Mononuclear cell (primary cell): ENCODE measurements at regions not wholly inside any gene's neighbourhood (a gene's known extent, or its start where the extent isn't known, plus 50 kb on each side); places are given as distances from the start of the nearest gene placed in this dataset.
"Not testable (repeated sequence)": the region's sequence is repeated elsewhere in the genome, so short reads cannot be mapped to it uniquely, and the experiment has no call there.

Experiments used
- H3K27me3 ChIP-seq: 2 replicates; pipeline ENCODE4 v1.6.0; 2011; ENCODE audit warnings: low read length, control low read depth; ENCODE audit not compliant: insufficient read depth
- H3K4me1 ChIP-seq: 2 replicates; pipeline ENCODE4 v1.5.1; 2011; ENCODE audit warnings: mild to moderate bottlenecking, low read length, control low read depth; ENCODE audit not compliant: insufficient read depth
- H3K4me3 ChIP-seq: 2 replicates; pipeline ENCODE4 v1.5.1; 2011; ENCODE audit warnings: mild to moderate bottlenecking, low read length, moderate library complexity
- H3K9me3 ChIP-seq: 2 replicates; pipeline ENCODE4 v1.5.1; 2011; ENCODE audit warnings: low read depth, mild to moderate bottlenecking, control low read depth, low read length

DNA sequence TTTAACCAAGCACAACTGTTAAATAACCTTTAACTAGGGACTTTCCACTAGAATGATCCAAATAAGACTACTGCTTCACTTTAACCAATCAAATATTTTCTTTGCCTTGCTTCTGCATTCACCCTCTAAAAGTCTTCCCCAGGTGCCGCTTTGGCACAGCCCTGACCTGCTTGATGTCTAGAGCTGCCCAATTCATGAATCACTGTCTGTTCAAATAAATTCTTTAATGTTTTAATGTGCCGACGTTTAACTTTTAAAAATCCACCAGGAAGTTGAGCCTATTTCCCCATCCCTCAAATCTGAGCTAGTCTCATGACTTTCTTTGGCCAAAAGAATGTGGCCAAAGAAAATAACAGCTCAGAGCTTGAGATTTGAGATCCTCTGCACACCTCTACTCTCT is 277.8 kb upstream of the SOX9 start:
- no peaks in the 10 kb centered on the region for H3K4me1 ChIP-seq
- no peaks in the 10 kb centered on the region for H3K27me3 ChIP-seq
- no peaks in the 10 kb centered on the region for H3K9me3 ChIP-seq
- no peak overlapping the region for H3K4me3 ChIP-seq

DNA sequence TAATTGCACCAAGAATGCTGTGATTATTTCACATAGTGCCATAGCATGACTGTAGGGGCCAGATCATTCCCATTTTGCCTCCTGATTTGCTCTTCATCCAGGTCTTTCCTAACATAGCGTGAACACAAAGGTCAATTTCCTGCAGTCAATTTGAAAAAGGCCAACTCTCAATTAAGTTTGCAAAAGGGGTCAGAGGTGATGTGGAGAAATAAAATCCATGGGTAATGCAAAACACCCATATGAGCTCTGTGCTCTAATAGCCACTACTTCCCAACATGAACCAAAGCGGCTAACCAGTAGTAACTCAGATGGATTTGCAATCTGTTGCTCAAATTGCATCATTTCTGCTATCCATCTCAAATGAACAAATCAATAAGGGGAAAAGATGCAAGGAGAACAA is 275.5 kb upstream of the SOX9 start:
- no peaks in the 10 kb centered on the region for H3K27me3 ChIP-seq
- no peaks in the 10 kb centered on the region for H3K9me3 ChIP-seq
- H3K4me3 ChIP-seq, result no peak overlapping the region
- no peaks in the 10 kb centered on the region for H3K4me1 ChIP-seq

DNA sequence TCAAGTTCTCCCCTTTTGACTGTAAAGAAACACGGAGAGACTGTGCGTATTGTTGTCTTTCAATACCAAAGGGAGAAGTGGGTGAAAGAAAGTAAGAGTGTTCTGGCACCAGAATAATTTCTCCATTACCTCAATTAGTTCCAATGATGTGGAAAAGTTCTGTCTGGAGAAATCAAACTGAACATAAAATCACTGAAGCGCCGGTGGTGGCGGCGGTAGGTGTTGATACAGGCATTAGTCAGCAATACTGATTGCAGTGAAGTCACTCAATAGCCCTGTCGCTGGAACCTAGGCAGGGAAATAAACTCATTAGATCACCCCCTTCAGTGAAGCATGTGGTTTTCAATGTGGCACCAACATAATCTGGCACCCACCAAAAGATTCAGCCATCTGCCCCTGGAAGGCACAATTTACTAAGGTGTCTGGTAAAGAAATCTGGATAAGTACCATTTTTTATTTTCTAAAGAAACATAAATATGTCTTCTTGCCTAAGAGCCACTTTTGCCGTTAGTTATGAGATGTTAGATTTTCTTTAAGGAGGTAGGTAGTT is 274.2 kb upstream of the SOX9 start:
- Histone ChIP-seq H3K27me3 (no peaks in the 10 kb centered on the region), H3K4me1 (no peaks in the 10 kb centered on the region), H3K9me3 (no peaks in the 10 kb centered on the region), H3K4me3 (no peak overlapping the region)

DNA sequence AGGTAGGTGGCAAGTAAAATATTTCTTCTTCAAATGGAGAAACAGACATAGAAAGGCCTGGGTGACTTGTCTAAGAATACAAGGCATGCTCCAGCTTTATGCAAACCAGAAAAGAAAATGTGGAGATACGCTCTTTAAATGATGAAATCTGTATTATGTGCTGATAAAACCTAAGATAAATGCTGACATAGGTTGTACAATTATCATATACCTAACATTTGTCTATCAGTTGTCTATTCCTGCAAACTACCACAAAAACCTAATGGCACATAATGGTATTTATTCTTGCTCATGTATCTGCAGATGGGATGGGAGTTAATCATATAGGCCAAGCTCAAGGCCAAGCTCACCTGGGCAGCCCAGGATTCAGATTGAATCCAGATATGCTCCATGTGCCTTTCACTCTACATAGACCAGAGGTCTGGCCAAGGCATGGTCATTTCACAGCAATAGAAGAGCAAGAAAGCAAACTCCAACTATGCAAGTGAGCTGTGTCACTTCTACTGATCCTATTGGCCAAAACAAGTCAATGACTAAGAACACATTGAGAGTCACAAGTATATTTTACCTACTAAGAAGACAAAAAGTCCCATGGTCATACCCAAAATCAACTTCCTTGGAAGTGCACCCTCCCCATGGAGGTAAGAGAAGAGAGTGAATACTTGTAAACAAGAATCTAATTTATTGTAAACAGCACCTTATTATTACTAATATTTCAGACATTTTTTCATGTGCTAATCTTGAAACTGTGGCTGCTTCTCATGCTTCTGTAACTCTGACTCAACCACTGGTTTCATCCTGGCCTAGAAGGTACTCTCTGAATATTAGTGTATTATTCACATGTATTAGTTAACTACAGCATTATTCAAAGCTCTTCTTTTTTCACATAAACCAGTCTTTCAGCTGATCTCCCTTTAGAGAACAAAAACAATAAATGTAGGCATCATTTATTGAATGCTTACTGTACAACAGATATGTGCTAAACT is 270.7 kb upstream of the SOX9 start:
- H3K9me3 ChIP-seq, result no peaks in the 10 kb centered on the region
- H3K4me3 ChIP-seq, result no peak overlapping the region
- no peaks in the 10 kb centered on the region for H3K4me1 ChIP-seq
- no peaks in the 10 kb centered on the region for H3K27me3 ChIP-seq

DNA sequence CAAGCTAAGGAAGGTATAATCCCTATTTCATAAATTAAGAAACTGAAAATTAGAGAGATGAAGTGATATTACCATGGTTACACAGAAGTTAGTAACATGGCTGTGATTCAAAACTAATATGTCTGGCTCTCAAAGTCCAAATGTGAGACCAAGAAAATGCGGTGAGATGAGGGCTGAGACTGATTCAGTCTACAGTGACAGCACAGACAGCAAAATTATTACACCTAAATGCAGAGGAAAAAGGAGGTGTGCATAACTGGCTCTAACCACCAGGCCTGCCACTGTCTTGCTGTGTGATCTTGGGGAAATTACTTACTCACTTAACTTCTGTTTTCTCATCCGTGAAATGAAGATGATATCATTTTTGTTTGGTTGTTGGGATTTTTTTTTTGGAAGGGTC is 270.0 kb upstream of the SOX9 start:
- H3K4me1 ChIP-seq, result no peaks in the 10 kb centered on the region
- H3K27me3 ChIP-seq, result no peaks in the 10 kb centered on the region
- no peaks in the 10 kb centered on the region for H3K9me3 ChIP-seq
- H3K4me3 ChIP-seq, result no peak overlapping the region

DNA sequence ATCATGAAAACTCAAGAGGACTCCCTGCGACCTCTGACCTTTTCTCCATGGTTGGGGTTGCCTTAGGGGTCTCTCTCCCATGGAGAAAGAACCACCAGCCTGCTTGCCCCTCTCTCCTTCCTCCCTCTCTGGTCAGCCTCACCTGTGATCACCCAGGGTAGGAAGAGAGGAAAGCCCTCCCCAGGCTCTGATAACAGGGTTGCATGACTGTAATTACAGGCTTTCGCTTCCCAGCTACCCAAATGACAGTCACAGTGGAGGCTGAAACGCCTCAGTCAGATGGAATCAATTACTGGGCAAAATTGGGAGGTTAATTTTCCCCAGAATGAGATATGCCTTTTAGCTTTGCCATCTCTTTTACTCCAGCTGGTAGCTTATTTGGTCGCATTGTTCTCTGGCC is 265.8 kb upstream of the SOX9 start:
- Histone ChIP-seq H3K27me3 (no peaks in the 10 kb centered on the region), H3K9me3 (no peaks in the 10 kb centered on the region), H3K4me3 (no peak overlapping the region), H3K4me1 (no peaks in the 10 kb centered on the region)

DNA sequence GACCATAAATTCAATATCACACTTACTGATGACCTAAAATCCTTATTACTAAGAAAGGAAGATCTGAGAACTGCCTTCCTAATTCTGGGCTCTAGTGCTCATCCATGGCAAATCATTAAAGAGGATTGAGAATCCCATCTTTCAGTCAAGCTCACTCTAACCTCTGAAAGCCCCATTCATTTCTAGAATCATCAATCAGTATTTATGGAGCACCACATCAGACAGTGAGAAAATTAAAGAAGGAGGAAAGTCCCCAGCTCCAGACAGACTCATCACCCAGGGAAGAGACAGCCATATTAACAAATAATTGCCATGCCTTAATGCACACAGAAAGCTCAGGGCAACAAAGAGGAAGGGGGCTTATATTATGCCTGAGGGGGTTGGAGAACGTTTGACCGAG is 256.1 kb upstream of the SOX9 start:
- Histone ChIP-seq H3K4me3 (no peak overlapping the region), H3K9me3 (no peaks in the 10 kb centered on the region), H3K27me3 (no peaks in the 10 kb centered on the region), H3K4me1 (no peaks in the 10 kb centered on the region)

DNA sequence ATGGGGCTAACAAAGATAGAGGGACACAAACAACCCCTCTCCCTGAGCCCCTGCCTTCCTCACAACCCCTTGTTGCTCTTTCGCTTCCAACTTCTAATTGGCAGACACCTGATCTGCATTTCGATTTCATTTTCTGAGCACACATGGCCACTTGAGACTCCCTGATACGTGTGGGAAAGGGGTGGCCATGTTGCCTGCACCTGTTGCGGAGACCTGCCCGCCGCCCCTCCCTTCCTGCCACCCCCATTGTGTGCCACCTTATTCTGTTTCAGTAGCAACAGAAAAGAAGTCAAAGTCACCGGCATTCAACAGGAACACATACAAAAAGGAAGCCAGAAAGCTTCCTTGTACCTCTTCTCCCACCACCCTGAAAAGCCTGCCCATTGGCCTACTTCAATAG is 254.7 kb upstream of the SOX9 start:
- H3K27me3 ChIP-seq, result no peaks in the 10 kb centered on the region
- no peaks in the 10 kb centered on the region for H3K4me1 ChIP-seq
- no peak overlapping the region for H3K4me3 ChIP-seq
- H3K9me3 ChIP-seq, result no peaks in the 10 kb centered on the region

DNA sequence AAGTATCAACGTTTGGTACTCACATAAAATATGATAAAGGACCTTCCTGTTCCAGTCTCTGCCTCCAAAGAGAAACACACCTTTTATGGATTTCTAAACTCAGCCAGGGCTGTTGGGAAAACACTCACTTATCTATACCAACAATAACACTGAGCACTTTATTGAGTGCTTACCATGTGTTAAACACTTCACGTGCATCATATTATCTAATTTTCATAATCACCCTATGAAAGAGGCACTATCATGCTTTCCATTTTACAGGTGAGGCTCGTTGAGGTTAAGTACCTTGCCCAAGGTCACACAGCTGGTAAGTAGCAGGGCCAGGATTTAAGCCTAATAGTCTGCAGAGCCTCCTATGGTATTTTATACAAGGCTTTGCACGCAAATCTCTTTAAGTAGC is 251.5 kb upstream of the SOX9 start:
- H3K9me3 ChIP-seq, result no peaks in the 10 kb centered on the region
- no peak overlapping the region for H3K4me3 ChIP-seq
- no peaks in the 10 kb centered on the region for H3K27me3 ChIP-seq
- H3K4me1 ChIP-seq, result no peaks in the 10 kb centered on the region

DNA sequence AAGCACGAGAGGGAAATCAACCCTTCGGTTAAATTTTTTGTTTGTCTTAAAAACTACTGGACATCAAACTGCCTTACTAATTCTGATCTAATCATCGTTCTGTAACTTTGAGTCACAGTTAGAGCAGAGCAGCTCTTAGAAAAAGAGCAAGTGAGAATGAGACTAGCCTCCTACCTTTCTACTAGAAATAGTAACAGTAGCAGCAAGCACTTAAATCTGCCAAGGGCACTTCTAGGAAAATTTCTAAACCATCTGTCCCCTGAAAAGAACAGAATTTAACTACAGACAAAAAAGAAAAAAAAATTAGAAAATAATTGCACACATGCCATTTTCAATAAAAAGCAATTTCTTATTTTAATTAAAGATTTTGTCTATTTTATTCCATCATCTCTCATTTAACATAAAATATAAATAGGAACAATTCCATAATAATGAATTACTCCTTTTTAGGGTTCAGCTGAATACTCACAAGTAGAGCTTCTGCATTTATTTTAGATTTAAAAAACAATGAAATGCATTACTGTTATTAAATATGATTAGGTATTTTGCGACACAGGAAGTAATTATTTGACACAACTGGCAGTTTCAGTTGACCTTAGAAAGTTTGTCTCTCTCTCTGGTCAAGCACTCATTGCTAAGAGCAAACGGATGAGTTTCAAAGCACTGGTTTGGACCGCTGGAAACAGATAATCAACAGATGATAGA is 250.8 kb upstream of the SOX9 start:
- Histone ChIP-seq H3K4me3 (no peak overlapping the region), H3K27me3 (no peaks in the 10 kb centered on the region), H3K9me3 (no peaks in the 10 kb centered on the region), H3K4me1 (no peaks in the 10 kb centered on the region)

DNA sequence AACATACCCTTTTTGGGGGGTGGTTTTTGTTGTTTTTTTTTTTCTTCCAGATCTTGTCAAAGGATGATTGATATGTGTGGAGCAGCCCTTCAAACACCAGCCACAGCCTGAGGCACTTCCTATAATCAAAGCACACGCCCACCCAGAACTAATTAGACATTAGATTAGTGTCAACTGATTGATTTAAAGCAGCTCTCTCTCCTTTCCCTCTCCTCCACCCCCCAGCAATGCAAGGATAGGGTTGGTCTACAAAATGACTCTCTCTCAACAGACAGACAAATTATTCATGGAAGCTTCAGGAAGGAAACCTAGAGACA is 250.3 kb upstream of the SOX9 start:
- Histone ChIP-seq H3K27me3 (no peaks in the 10 kb centered on the region), H3K9me3 (no peaks in the 10 kb centered on the region), H3K4me1 (no peaks in the 10 kb centered on the region), H3K4me3 (no peak overlapping the region)

DNA sequence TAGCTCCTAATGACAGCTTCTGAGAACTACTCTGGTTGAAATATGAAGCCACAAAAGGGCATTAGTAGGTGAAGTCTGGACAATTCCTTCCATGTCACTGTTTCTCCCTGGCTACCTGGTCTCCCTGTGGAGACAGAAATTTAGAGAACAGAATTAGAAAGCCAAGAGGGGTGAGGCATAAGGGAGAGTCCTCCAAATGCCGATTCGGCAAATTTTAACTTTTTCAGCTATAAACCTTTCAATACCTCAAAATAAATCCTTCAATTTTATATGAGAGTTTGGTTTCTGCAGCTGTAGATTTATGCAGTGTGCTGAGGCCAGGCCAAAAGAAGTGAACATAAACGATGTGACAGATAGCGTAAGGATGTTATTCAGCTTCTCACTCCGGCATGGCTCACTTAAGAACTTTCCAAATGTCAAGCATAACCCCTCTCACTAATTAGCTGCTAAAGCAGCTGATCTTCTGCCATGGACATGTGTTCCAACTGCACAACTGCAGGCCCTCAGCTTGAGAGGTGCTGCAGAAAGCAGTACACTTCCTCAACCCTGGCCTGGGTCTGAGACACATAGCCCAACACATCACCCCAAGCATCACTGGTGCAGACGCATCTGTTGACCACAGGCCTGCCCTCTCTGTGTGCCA is 247.9 kb upstream of the SOX9 start:
- Histone ChIP-seq H3K9me3 (no peaks in the 10 kb centered on the region), H3K4me1 (no peaks in the 10 kb centered on the region), H3K4me3 (no peak overlapping the region), H3K27me3 (no peaks in the 10 kb centered on the region)

DNA sequence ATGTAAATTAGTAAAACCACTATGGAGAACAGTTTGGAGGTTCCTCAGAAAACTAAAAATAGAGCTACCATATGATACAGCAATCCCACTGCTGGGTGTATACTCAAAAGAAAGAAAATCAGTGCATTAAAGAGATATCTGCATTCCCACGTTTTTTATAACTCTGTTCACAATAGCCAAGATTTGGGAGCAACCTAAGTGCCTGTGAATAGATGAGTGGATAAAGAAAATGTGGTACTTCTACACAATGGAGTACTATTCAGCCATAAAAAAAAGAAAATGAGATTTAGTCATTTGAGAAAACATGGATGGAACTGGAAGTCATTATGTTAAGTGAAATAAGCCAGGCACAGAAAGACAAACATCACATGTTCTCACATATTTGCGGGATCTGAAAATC is 246.0 kb upstream of the SOX9 start:
- H3K27me3 ChIP-seq, H3K4me3 ChIP-seq, H3K9me3 ChIP-seq, H3K4me1 ChIP-seq: not testable (repeated sequence)

DNA sequence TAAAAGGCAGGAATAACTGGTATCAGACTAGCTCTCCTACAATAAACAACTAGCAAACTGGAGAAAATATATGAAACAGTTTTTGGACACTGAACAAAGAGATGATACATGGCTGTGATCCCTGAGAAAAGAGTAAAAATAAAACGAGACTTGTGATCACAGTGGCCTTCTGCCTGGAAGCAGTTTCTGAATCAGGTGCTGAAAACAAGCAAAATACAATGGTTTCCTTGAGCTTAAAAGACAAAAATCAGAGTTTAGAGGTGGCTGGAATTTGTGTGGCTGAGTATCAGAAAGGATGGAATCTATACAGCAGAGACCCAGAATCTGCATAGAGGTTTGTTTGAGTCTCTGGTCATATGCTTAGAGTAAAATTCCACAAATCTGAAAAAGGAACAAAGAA is 242.5 kb upstream of the SOX9 start:
- Histone ChIP-seq H3K9me3 (no peaks in the 10 kb centered on the region), H3K4me1 (no peaks in the 10 kb centered on the region), H3K4me3 (no peak overlapping the region), H3K27me3 (no peaks in the 10 kb centered on the region)

DNA sequence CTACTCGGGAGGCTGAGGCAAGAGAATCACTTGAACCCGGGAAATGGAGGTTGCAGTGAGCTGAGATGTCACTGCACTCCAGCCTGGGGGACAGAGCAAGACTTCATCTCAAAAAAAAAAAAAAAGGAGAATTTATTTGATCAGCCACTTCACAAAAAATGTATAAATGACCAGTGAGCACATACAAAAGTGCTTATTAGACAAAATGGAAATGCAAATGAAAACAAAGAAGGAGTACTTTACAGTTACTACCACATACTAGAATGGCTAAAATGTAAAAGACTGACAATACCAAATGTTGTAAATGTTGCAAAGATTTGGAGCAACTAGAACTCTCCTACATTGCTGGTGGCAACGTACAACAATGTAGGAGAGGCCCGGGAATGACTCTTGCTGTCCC is 241.8 kb upstream of the SOX9 start:
- Histone ChIP-seq H3K27me3 (no peaks in the 10 kb centered on the region), H3K9me3 (no peaks in the 10 kb centered on the region), H3K4me1 (no peaks in the 10 kb centered on the region), H3K4me3 (no peak overlapping the region)
